UCSD-AML1 (cell line): ENCODE measurements at regions not wholly inside any gene's neighbourhood (a gene's known extent, or its start where the extent isn't known, plus 50 kb on each side); places are given as distances from the start of the nearest gene placed in this dataset.
"Not testable (repeated sequence)": the region's sequence is repeated elsewhere in the genome, so short reads cannot be mapped to it uniquely, and the experiment has no call there.

Experiments used
- DNase-seq: peaks from one replicate; lab custom pipeline; 2025; ENCODE audit not compliant: unreplicated experiment; lab: John Stamatoyannopoulos, UW

GRCh38 chr1:199936441-199936840 lies 91.1 kb upstream of the NR5A2 start:
- no peak for DNase-seq

DNA sequence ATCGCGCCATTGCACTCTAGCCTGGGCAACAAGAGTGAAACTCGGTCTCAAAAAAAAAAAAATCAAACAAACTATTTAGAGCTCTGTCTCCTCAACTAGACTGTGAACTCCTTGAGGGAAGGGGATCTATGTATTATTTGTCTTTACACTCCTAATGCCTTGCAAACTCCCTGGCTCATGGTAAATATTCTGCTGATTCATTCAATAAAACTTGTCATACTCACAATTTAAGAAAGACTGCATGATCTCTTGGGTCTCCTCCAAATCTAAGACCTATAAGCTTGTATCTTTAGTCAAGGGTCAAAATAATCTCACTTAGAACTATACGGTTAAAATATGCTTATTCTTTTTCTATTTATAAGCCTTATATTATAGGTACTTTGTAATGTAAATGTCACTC lies 90.3 kb upstream of the NR5A2 start:
- no peak for DNase-seq

GRCh38 chr1:199937661-199938060 lies 89.8 kb upstream of the NR5A2 start:
- DNase-seq: no peak

DNA sequence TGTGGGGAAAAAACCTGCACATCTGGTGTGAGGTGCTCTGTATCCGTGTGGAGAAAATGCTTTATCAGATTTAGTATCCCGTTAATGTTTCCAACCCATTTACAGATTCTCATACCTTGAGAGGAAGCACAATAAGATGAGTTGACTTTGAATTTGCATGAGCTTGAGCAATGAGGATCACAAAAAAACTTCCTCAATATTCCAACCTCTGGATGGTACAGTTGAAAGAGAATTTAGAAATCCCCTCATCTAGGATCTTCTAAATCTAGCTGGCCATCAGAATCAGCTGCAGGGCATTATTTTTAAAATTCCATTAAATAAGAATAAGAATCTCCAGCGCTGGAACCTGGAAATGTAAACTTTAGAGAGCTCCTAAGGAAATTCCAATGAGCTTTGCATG lies 82.5 kb upstream of the NR5A2 start:
- no peak for DNase-seq

GRCh38 chr1:199945591-199945990 lies 81.9 kb upstream of the NR5A2 start:
- no peak for DNase-seq

DNA sequence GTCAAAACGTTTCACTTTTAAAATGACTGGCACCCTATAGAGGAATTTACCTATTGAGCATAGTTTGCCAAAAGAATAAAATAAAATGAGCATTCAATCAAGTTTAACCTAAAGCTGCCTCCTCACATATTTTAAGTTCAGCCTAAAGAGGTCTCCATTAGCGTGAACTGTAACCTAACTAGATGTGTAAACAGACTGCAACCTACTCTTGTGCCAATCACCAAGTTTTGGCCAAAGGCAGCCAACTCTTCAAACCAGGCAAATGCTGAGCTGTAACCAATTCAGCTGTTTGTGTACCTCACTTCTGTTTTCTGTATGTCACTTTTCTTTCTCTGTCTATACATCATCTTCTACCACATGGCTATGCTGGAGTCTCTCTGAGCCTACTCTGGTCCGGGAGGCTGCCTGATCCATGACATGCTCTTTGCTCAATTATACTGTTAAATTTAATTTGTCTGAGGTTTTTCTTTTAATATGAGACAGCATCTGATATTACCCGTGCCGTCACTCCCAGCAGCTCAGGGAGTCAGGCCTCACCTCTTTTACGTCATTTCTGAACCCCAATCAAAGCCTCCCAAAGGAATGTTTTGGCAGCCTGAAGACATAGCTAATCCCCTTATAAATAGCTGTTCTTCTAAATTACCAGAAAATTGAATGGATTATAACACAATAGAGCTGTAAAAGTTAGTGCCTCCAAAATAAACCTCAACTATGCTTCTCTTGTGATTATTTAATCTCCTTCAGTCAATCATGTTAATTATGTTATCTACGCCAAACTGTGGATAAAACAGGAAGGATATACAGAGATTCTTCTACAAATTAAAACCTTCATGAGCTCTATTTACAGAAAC lies 81.0 kb upstream of the NR5A2 start:
- DNase-seq: no peak

DNA sequence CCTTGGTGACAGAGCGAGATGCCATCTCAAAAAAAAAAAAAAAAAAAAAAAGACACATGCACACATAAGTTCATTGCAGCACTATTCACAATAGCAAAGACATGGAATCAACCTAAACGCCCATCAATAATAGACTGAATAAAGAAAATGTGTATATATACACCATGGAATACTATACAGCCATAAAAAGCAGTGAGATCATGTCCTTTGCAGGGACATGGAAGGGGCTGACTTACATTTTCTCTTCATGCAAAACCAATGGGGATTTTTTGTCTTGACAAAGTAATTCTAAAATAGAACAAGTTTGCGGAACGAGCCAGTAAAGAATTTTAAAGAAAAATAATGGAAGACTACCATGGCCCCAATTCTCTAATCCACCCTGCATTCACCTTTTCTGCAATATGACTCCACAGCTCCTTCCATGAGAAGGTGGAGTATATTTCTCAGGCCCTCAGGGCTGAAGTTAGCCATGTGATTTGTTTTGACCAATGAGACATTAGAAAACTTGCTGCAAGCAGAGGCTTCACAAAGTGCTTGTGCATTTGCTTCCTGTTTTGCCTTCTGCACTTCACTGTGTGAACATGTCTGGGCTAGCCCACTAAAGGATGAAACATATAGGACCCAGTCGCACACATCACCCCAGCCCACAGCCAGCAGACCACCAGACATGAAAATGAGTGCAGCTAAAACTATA lies 78.8 kb upstream of the NR5A2 start:
- DNase-seq: no peak

DNA sequence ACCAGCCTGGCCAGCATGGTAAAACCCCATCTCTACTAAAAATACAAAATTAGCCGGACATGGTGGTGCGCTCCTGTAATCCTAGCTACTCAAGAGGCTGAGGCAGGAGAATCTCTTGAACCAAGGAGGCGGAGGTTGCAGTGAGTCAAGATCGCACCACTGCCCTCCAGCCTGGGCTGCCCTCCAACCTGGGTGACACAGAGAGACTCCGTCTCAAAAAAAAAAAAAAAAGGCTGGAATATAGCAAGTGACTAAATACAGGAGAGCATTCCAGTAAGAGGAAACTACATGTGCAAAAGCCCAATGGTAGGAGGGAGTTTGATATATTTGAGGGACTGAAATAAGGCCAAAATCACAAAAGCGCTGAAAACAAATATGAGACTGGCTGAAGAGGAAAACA lies 76.5 kb upstream of the NR5A2 start:
- not testable (repeated sequence) for DNase-seq

DNA sequence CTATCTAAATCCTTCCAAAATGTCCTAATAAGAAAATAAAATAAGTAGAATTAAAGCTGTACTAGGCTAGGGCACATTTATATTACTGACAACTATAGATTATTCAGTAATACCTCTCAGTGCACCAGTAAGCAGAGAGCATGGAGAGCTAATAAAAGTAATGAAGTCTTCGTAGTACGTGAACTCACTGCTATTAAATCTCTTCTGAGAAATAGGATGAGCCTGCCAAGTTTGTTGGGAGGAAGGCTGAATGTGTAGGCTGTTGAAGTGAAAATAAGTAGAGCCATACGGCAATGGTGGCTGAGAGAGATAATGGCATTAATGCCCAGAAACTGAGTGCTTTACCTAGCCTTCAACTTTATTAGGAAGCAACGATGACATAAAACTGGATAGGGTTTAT lies 73.9 kb upstream of the NR5A2 start:
- no peak for DNase-seq

- peak; percentile 20 for DNase-seq
Measured at GRCh38 chr1:199954699-199955098, 72.8 kb upstream of the NR5A2 start.

DNA sequence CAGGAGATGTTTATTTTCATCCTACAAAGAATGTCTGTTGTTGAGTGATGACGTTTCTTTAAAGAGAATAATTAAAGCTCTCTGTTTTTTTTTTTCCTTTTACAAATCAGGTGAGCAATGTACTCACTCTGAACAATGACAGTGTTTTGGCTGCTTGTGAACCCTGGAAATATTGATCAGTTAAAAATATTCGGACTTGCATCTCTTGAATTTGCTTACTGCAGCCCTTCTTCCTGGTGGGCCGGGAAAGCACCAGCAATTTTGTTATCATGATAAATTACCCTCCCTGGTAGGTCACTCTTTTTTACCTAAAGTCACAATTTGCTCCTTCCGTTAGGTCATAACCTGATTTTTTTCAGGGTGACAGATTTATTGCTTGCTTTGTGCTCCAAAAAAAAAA lies 72.3 kb upstream of the NR5A2 start:
- no peak for DNase-seq

- no peak for DNase-seq
Measured at GRCh38 chr1:199956005-199956404, 71.5 kb upstream of the NR5A2 start.

GRCh38 chr1:199959033-199959774 lies 68.3 kb upstream of the NR5A2 start:
- DNase-seq: no peak

DNA sequence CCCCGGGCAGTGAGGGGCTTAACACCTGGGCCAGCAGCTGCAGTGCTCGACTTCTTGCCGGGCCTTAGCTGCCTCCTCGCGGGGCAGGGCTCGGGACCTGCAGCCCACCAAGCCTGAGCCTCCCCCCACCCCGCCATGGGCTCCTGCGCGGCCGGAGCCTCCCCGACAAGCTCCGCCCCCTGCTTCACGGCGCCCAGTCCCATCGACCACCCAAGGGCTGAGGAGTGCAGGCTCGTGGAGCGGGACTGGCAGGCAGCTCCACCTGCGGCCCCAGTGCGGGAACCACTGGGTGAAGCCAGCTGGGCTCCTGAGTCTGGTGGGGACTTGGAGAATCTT lies 67.8 kb upstream of the NR5A2 start:
- DNase-seq: no peak

DNA sequence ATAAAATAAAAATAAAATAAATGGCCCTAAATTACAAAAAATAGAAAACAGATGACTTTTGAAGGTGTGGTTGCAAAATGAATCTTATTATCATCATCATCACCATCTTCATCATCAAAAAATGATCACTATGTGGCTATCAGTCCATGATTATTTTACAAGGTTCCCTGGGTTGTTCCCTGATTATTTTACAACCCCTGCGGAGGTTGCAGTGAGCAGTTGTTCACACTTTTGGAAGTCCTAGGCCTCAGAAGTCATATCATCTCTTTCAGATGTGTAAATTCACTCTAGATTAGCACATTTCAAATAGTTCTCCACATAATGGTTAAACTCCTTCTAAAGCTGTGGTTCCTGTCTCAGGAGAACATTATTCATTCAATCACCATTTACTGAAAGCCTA lies 57.4 kb upstream of the NR5A2 start:
- no peak for DNase-seq

DNA sequence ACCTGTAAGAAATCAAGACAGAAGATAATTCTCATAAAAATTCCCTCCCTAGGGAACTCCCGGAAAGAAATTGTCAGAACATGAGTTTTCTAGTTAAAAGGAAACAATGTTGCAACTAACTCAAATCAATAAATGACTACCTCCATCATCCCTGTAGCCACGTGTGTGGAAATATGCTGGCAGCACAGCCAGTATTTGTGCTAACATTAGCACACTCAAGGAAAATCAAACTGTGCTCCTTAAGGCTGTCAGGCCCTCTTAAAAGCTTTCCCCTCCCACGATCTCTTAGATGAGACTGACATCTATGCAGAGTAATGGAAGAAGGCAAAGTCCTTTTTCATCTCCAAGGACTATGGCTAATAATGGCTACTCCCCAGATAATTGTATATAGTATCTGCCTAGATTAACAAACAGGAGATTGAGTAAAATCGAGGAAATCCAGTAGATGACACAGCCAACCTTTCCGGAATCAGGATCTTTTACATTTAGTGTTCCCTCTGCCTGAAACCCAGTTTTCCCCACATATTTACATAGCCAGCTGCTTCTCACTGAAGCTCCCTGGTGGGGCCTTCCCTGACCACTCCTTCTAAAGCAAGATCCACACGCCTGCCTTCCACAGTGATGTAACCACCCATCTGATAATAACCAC lies 50.9 kb upstream of the NR5A2 start:
- no peak for DNase-seq
